Hepatocyte (in vitro differentiated cells): ENCODE measurements at regions not wholly inside any gene's neighbourhood (a gene's known extent, or its start where the extent isn't known, plus 50 kb on each side); places are given as distances from the start of the nearest gene placed in this dataset.

ENCODE experiments used
- DNase-seq: peaks from one replicate; pipeline ENCODE4 v3.0.0-alpha.2; 2016; ENCODE audit warnings: low spot score
- H2AFZ ChIP-seq: fragments of 200-600 bp; sonication (generic); 2 replicates; pipeline ENCODE4 v1.6.0; 2016; ENCODE audit warnings: antibody characterized with exemption, mild to moderate bottlenecking
- H3K27ac ChIP-seq: fragments of 200-600 bp; sonication (generic); 2 replicates; pipeline ENCODE4 v1.5.1; 2016; ENCODE audit warnings: mild to moderate bottlenecking
- H3K27me3 ChIP-seq: fragments of 200-600 bp; sonication (generic); 2 replicates; pipeline ENCODE4 v1.6.1; 2016
- H3K36me3 ChIP-seq: fragments of 200-600 bp; sonication (generic); replicated peaks from 2 replicates; pipeline ENCODE4 v1.5.1; 2016; ENCODE audit warnings: low read depth; ENCODE audit not compliant: insufficient read depth
- H3K4me1 ChIP-seq: fragments of 200-600 bp; sonication (generic); 2 replicates; pipeline ENCODE4 v1.5.1; 2016; ENCODE audit warnings: mild to moderate bottlenecking, moderate library complexity; ENCODE audit not compliant: insufficient read depth
- H3K4me2 ChIP-seq: fragments of 200-600 bp; sonication (generic); 2 replicates; pipeline ENCODE4 v1.6.0; 2016
- H3K4me3 ChIP-seq: fragments of 200-600 bp; sonication (generic); 2 replicates; pipeline ENCODE4 v1.5.1; 2016; ENCODE audit warnings: mild to moderate bottlenecking
- H3K79me2 ChIP-seq: fragments of 200-600 bp; sonication (generic); 2 replicates; pipeline ENCODE4 v1.6.0; 2017; ENCODE audit warnings: mild to moderate bottlenecking
- H3K9me2 ChIP-seq: fragments of 200-600 bp; sonication (generic); replicated peaks from 2 replicates; pipeline ENCODE4 v1.6.0; 2017; ENCODE audit warnings: mild to moderate bottlenecking; ENCODE audit not compliant: insufficient read depth
- H3K9me3 ChIP-seq: fragments of 200-600 bp; sonication (generic); 2 replicates; pipeline ENCODE4 v1.5.1; 2016; ENCODE audit warnings: low read depth, mild to moderate bottlenecking
- H4K20me1 ChIP-seq: fragments of 200-600 bp; sonication (generic); 2 replicates; pipeline ENCODE4 v1.6.0; 2016; ENCODE audit warnings: mild to moderate bottlenecking; ENCODE audit not compliant: insufficient read depth, poor library complexity, severe bottlenecking
- CTCF ChIP-seq: fragments of 200-600 bp; sonication (generic); IDR thresholded peaks from 2 replicates; pipeline ENCODE4 v1.5.1; 2016; ENCODE audit warnings: antibody characterized with exemption, mild to moderate bottlenecking; ENCODE audit not compliant: poor library complexity
- EZH2 ChIP-seq: fragments of 200-600 bp; sonication (generic); IDR thresholded peaks from 2 replicates; pipeline ENCODE4 v1.6.1; 2016; ENCODE audit warnings: antibody characterized with exemption, mild to moderate bottlenecking, borderline replicate concordance
- EZH2phosphoT487 ChIP-seq: fragments of 200-600 bp; sonication (generic); IDR thresholded peaks from one replicate; pipeline ENCODE4 v1.6.1; 2018; ENCODE audit warnings: antibody characterized with exemption, mild to moderate bottlenecking, low read depth, moderate library complexity; ENCODE audit not compliant: unreplicated experiment, severe bottlenecking
- WGBS: methylation state at CpG from one replicate; pipeline ENCODE4 v1.1.6; 2016; ENCODE audit warnings: low lambda C conversion rate; ENCODE audit errors: missing lambda C conversion rate; 5-methylcytosine and 5-hydroxymethylcytosine counted together

- Histone ChIP-seq H3K27ac (no peak overlapping the region), H3K36me3 (no peaks in the 10 kb centered on the region), H2AFZ (no peak overlapping the region), H3K4me2 (no peak overlapping the region), H3K9me2 (no peaks in the 10 kb centered on the region), H3K27me3 (no peaks in the 10 kb centered on the region), H3K4me1 (peaks cover 11% of the 10 kb centered on the region), H3K4me3 (no peak overlapping the region), H3K9me3 (no peaks in the 10 kb centered on the region), H4K20me1 (no peaks in the 10 kb centered on the region), H3K79me2 (no peaks in the 10 kb centered on the region)
- DNase-seq, result no peak
- WGBS, result 73% methylated on average over 7 of the region's 7 CpGs
- no peak for TF ChIP-seq CTCF
- TF ChIP-seq EZH2, result no peak
- no peak for TF ChIP-seq EZH2phosphoT487
Observed at GRCh38 chr15:95457520-95457919, 873.0 kb upstream of the NR2F2 start.

GRCh38 chr15:95458721-95459120 lies 871.8 kb upstream of the NR2F2 start:
- DNase-seq, result no peak
- Histone ChIP-seq H2AFZ (no peak overlapping the region), H3K27ac (no peak overlapping the region), H3K4me1 (peaks cover 11% of the 10 kb centered on the region), H3K9me3 (no peaks in the 10 kb centered on the region), H3K4me2 (no peak overlapping the region), H3K4me3 (no peak overlapping the region), H3K36me3 (no peaks in the 10 kb centered on the region), H3K79me2 (no peaks in the 10 kb centered on the region), H4K20me1 (no peaks in the 10 kb centered on the region), H3K27me3 (no peaks in the 10 kb centered on the region), H3K9me2 (no peaks in the 10 kb centered on the region)
- TF ChIP-seq EZH2phosphoT487 (no peak), CTCF (no peak), EZH2 (no peak)
- 49% methylated on average over 2 of the region's 2 CpGs for WGBS

GRCh38 chr15:95459273-95459672 lies 871.2 kb upstream of the NR2F2 start:
- 56% methylated on average over 4 of the region's 4 CpGs for WGBS
- Histone ChIP-seq H3K9me2 (no peaks in the 10 kb centered on the region), H2AFZ (no peak overlapping the region), H3K27ac (no peak overlapping the region), H3K27me3 (no peaks in the 10 kb centered on the region), H3K4me2 (no peak overlapping the region), H3K36me3 (no peaks in the 10 kb centered on the region), H3K9me3 (no peaks in the 10 kb centered on the region), H3K79me2 (no peaks in the 10 kb centered on the region), H3K4me3 (no peak overlapping the region), H4K20me1 (no peaks in the 10 kb centered on the region), H3K4me1 (peaks cover 11% of the 10 kb centered on the region)
- DNase-seq, result no peak
- TF ChIP-seq EZH2phosphoT487, result no peak
- TF ChIP-seq CTCF, result no peak
- TF ChIP-seq EZH2, result no peak

- WGBS, result 69% methylated on average over 12 of the region's 12 CpGs
- Histone ChIP-seq H3K4me2 (peak overlapping the region; percentile 16), H3K9me3 (no peaks in the 10 kb centered on the region), H3K4me3 (no peak overlapping the region), H3K27me3 (no peaks in the 10 kb centered on the region), H3K36me3 (no peaks in the 10 kb centered on the region), H3K4me1 (no peaks in the 10 kb centered on the region), H2AFZ (no peak overlapping the region), H4K20me1 (no peaks in the 10 kb centered on the region), H3K27ac (no peak overlapping the region), H3K79me2 (no peaks in the 10 kb centered on the region), H3K9me2 (no peaks in the 10 kb centered on the region)
- no peak for DNase-seq
- no peak for TF ChIP-seq EZH2
- no peak for TF ChIP-seq EZH2phosphoT487
- TF ChIP-seq CTCF, result no peak
Observed at GRCh38 chr15:95464509-95464908, 866.0 kb upstream of the NR2F2 start.
